Breast epithelium (tissue), 4 donors: ENCODE measurements at regions not wholly inside any gene's neighbourhood (a gene's known extent, or its start where the extent isn't known, plus 50 kb on each side); places are given as distances from the start of the nearest gene placed in this dataset.

Experiments
- DNase-seq, 2 donors: peaks; one replicate each; pipeline ENCODE4 v3.0.0-alpha.2; 2019; ENCODE audit warnings: low spot score in 2 of 2
- H3K27ac ChIP-seq, 2 donors: fragments of 200-600 bp; sonication (generic) in 1 of 2; one replicate each; pipeline ENCODE4 v1.5.1; 2016 to 2019; ENCODE audit warnings: mild to moderate bottlenecking in 1 of 2
- H3K27me3 ChIP-seq, 2 donors: fragments of 200-600 bp; sonication (generic) in 1 of 2; one replicate each; pipeline versions ENCODE4 v1.5.1 to v1.6.0; 2017 to 2019; ENCODE audit warnings: control low read depth in 1 of 2, mild to moderate bottlenecking in 1 of 2
- H3K36me3 ChIP-seq: fragments of 200-600 bp; one replicate; pipeline ENCODE4 v1.5.1; 2019
- H3K4me1 ChIP-seq, 2 donors: fragments of 200-600 bp; sonication (generic); one replicate each; pipeline ENCODE4 v1.5.1; 2016 to 2019; ENCODE audit warnings: control low read depth in 1 of 2
- H3K4me3 ChIP-seq, 3 donors: fragments of 200-600 bp; sonication (generic); 1 replicate in 2 of 3; 2 replicates in 1 of 3; pipeline ENCODE4 v1.5.1; 2016 to 2019; ENCODE audit warnings: mild to moderate bottlenecking in 3 of 3, moderate library complexity in 2 of 3
- H3K9me3 ChIP-seq, 2 donors: fragments of 200-600 bp; sonication (generic) in 1 of 2; one replicate each; pipeline ENCODE4 v1.5.1; 2016 to 2019; ENCODE audit warnings: control low read depth in 1 of 2
- POLR2A ChIP-seq: fragments of 450-650 bp; IDR thresholded peaks from one replicate; pipeline ENCODE4 v1.6.1; 2016; ENCODE audit warnings: antibody characterized with exemption, mild to moderate bottlenecking, moderate library complexity
- POLR2AphosphoS5 ChIP-seq, 3 donors: sonication (generic); formaldehyde crosslinking; IDR thresholded peaks; one replicate each; pipeline ENCODE4 v1.6.1; 2017; ENCODE audit warnings: antibody characterized with exemption in 3 of 3
- intact Hi-C: fragments of 100-400 bp; cut with DNase I; formaldehyde crosslinking; loops from one replicate; pipeline ENCODE4 v1.15.1; 2023; ENCODE audit warnings: low total_unique reads
- TF ChIP-seq, protein P1 (sequence below), 3 donors: fragments of 450-650 bp; IDR thresholded peaks; one replicate each; pipeline ENCODE4 v1.5.1; 2016 to 2017; ENCODE audit warnings: antibody characterized with exemption in 3 of 3, mild to moderate bottlenecking in 3 of 3, moderate library complexity in 3 of 3

DNA sequence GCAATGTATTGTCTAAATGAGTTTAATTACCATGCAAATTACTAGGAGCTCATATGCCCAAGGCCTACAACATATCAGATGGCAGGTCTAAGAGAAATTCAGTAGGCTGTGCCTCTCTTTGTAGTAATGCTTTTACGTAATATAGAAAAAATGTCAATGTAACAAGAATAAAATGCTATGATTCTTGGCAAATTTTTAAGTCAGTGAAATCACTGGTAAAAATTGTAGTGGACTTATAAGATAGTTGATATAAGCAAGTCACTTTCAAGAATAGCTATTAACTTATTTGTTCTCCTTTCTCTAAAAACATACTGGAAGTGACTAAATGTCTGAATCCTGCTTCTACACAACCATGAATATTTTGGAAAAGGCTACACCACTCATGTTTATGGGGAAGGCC, 707.8 kb downstream of the TUSC7 start:
- no peak overlapping the region for H3K27ac ChIP-seq

DNA sequence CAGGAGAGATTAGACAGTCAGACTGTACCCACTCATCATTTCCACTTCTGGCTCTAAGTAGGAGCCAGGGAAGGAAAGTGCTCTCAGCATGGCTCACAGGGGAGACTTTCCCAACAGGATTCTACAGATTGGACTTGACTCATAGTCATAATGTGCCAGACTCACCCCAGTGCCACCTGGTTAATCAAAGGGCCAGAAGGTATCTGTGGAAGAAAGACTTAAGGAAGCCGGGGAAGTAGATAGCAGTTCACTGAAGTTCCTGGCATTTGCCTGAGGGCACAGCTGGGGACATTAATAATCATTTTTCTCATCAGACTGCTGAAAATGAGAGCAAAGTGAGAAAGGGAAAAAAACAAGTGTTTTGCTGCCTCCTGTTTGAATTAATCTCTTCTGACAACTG, 717.5 kb downstream of the TUSC7 start:
- TF ChIP-seq POLR2A (no peak), POLR2AphosphoS5 (IDR thresholded peaks at IDR 0.05) (no peak)
- TF ChIP-seq, protein P1, sequence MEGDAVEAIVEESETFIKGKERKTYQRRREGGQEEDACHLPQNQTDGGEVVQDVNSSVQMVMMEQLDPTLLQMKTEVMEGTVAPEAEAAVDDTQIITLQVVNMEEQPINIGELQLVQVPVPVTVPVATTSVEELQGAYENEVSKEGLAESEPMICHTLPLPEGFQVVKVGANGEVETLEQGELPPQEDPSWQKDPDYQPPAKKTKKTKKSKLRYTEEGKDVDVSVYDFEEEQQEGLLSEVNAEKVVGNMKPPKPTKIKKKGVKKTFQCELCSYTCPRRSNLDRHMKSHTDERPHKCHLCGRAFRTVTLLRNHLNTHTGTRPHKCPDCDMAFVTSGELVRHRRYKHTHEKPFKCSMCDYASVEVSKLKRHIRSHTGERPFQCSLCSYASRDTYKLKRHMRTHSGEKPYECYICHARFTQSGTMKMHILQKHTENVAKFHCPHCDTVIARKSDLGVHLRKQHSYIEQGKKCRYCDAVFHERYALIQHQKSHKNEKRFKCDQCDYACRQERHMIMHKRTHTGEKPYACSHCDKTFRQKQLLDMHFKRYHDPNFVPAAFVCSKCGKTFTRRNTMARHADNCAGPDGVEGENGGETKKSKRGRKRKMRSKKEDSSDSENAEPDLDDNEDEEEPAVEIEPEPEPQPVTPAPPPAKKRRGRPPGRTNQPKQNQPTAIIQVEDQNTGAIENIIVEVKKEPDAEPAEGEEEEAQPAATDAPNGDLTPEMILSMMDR (IDR thresholded peaks at IDR 0.05) = no peak
- H3K36me3 ChIP-seq = no peaks in the 10 kb centered on the region

More for the DNA sequence above, 707.8 kb downstream of the TUSC7 start:
- Histone ChIP-seq H3K4me3 (no peak overlapping the region), H3K36me3 (no peaks in the 10 kb centered on the region), H3K9me3 (no peaks in the 10 kb centered on the region), H3K4me1 (no peaks in the 10 kb centered on the region), H3K27me3 (no peaks in the 10 kb centered on the region)
- no peak for DNase-seq
- TF ChIP-seq POLR2AphosphoS5 (IDR thresholded peaks at IDR 0.05) (no peak), POLR2A (no peak)
- TF ChIP-seq, protein P1 (IDR thresholded peaks at IDR 0.05) = no peak
- intact Hi-C loops = no loop called here

DNA sequence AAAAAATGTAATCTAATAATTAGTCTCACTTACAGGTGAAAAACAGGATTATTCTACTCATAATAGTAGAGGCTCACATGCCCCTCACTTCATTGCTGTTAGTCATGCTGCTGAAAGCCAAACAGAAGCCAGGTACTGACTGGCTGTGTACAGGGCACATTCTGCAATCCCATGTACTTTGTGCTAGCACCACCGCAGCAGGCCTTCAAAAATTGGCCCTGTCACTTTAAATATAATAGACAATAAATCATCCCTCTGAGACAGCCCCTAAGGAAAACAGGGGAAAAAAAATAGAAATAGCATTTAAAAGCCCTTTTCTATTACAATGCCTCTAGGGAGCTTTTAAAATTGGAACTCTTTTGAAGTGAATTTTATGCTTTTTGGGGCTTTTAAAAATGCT, 723.8 kb downstream of the TUSC7 start:
- no peak for DNase-seq
- no peaks in the 10 kb centered on the region for H3K4me1 ChIP-seq
- H3K36me3 ChIP-seq = no peaks in the 10 kb centered on the region
- H3K4me3 ChIP-seq = no peak overlapping the region
- H3K9me3 ChIP-seq = no peaks in the 10 kb centered on the region
- H3K27me3 ChIP-seq = no peaks in the 10 kb centered on the region
- no peak overlapping the region for H3K27ac ChIP-seq
- no peak for TF ChIP-seq POLR2AphosphoS5 (IDR thresholded peaks at IDR 0.05)
- TF ChIP-seq, protein P1 (IDR thresholded peaks at IDR 0.05) = no peak
- no peak for TF ChIP-seq POLR2A
- intact Hi-C loops = no loop called here

More for the DNA sequence above, 717.5 kb downstream of the TUSC7 start:
- no peak overlapping the region for H3K4me3 ChIP-seq
- DNase-seq = no peak
- no peaks in the 10 kb centered on the region for H3K27me3 ChIP-seq
- H3K9me3 ChIP-seq = no peaks in the 10 kb centered on the region
- H3K27ac ChIP-seq = no peak overlapping the region
- no peaks in the 10 kb centered on the region for H3K4me1 ChIP-seq
- intact Hi-C loops = no loop called here

DNA sequence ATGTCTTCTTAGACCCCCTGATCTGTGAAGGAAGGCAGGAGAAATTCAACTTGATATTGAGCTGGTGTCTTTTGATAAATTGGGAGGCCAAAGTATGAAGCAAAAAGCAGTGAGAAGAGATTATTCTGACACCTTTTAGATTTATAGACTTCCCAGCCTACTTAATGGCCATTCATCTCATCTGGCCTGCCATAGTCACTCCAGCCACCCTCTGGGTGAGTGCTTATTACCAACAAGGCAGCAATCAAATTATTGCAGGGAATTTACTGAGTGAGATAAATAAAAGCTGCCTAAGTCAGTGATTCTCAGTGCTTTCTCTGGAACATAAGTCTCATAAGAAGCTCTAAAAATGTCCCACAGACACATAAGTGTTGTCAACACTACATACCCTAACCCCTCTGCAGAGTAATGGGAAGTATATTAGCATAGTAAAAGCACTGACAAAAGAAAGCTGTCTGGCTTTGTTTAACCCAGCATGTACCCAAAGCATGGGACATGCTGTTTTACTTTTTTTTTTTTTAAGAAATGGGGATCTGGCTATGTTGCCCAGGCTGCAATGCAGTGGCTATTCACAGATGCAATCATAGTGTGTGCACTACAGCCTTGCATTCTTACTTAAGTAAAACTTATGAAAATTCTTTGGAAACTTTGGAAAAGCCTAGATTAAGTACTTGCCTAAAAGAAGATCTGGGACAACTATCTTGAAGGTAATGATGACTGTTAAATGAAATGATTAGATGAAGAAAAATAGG, 725.3 kb downstream of the TUSC7 start:
- no peaks in the 10 kb centered on the region for H3K27me3 ChIP-seq
- intact Hi-C loops = no loop called here

DNA sequence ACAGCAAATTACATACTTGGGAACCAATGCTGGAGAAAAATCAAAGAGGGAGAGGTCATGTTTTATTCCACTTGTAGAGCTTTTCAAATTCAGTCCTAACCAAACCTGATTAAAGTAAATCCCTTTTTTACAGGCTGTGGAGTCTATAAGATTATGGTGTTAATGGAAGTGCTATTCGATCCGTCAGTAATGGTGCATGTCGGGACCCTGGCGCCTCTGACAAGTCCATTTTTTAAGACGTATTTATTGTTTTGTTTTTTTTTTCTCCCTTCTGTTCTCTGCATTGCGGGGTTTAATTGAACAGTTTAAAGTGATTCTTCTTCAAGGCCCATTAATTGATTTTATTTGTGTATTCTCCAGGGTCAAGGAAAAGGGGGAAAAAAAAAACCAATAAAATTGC, 725.9 kb downstream of the TUSC7 start:
- H3K27me3 ChIP-seq = no peaks in the 10 kb centered on the region
- H3K4me1 ChIP-seq = no peaks in the 10 kb centered on the region
- DNase-seq = no peak
- H3K27ac ChIP-seq = no peak overlapping the region
- intact Hi-C loops = no loop called here
- no peak overlapping the region for H3K4me3 ChIP-seq
- TF ChIP-seq POLR2A = no peak
- TF ChIP-seq POLR2AphosphoS5 (IDR thresholded peaks at IDR 0.05) = no peak
- TF ChIP-seq, protein P1 (IDR thresholded peaks at IDR 0.05) = no peak
- no peaks in the 10 kb centered on the region for H3K9me3 ChIP-seq
- no peaks in the 10 kb centered on the region for H3K36me3 ChIP-seq

More for the DNA sequence above, 725.3 kb downstream of the TUSC7 start:
- Histone ChIP-seq H3K36me3 (no peaks in the 10 kb centered on the region), H3K9me3 (no peaks in the 10 kb centered on the region), H3K27ac (no peak overlapping the region), H3K4me3 (no peak overlapping the region), H3K4me1 (no peaks in the 10 kb centered on the region)
- TF ChIP-seq, protein P1 (IDR thresholded peaks at IDR 0.05) = no peak
- TF ChIP-seq POLR2A = no peak
- TF ChIP-seq POLR2AphosphoS5 (IDR thresholded peaks at IDR 0.05) = no peak
- DNase-seq = no peak
